Lower lobe of right lung (tissue), 2 donors: ENCODE measurements at regions not wholly inside any gene's neighbourhood (a gene's known extent, or its start where the extent isn't known, plus 50 kb on each side); places are given as distances from the start of the nearest gene placed in this dataset.
A peak's percentile ranks its signal among the peaks of the same experiment; 100 is the strongest.

Experiments used
- ATAC-seq, 2 donors: fragments of 200-7000 bp; cut with Tn5 transposase; one replicate each; pipeline ENCODE4 v1.9.1; 2020 to 2022; ENCODE audit warnings: mild to moderate bottlenecking in 2 of 2, moderate library complexity in 2 of 2
- DNase-seq: peaks from one replicate; pipeline ENCODE4 v3.0.0-alpha.2; 2020
- H3K27ac ChIP-seq: fragments of 200-600 bp; one replicate; pipeline ENCODE4 v1.8.0; 2022
- H3K27me3 ChIP-seq: fragments of 200-600 bp; one replicate; pipeline ENCODE4 v1.8.0; 2022; ENCODE audit warnings: low read depth
- H3K36me3 ChIP-seq: fragments of 200-600 bp; one replicate; pipeline ENCODE4 v1.8.0; 2022; ENCODE audit warnings: mild to moderate bottlenecking
- H3K4me1 ChIP-seq: fragments of 200-600 bp; one replicate; pipeline ENCODE4 v1.8.0; 2022
- H3K4me3 ChIP-seq: fragments of 200-600 bp; one replicate; pipeline ENCODE4 v1.8.0; 2022; ENCODE audit warnings: mild to moderate bottlenecking
- H3K9me3 ChIP-seq: fragments of 200-600 bp; one replicate; pipeline ENCODE4 v1.8.0; 2022
- intact Hi-C: fragments of 100-400 bp; cut with DNase I; formaldehyde crosslinking; loops from one replicate; pipeline ENCODE4 v1.11.0; 2022
- TF ChIP-seq, protein P1 (sequence below): fragments of 200-600 bp; IDR thresholded peaks from one replicate; pipeline ENCODE4 v1.8.0; 2022; ENCODE audit warnings: antibody characterized with exemption, mild to moderate bottlenecking
- donor health status: DM: no; HTN: yes; CAD: no; lungs with severe emphysema.

DNA sequence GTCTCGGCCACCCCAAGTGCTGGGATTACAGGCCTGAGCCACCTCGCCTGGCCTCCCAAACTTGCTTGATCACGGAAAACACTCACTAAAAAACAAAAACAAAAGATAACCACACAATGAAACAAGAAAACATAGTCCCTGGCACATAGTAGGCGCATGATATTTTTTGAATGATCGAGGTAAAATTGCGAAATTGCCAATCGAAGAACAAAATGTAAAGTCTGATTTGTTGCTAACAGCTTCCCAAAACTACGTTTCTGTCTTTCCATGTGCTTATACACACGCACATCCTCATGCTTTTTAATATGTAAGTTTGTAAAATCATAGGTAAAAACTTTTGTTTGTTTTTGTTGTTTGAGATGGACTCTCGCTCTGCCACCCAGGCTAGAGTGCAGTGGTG, 168.5 kb upstream of the SALL4 start:
- no peak for ATAC-seq
- DNase-seq, result no peak
- no peaks in the 10 kb centered on the region for H3K36me3 ChIP-seq
- no peaks in the 10 kb centered on the region for H3K9me3 ChIP-seq
- no peaks in the 10 kb centered on the region for H3K4me1 ChIP-seq
- TF ChIP-seq, protein P1, sequence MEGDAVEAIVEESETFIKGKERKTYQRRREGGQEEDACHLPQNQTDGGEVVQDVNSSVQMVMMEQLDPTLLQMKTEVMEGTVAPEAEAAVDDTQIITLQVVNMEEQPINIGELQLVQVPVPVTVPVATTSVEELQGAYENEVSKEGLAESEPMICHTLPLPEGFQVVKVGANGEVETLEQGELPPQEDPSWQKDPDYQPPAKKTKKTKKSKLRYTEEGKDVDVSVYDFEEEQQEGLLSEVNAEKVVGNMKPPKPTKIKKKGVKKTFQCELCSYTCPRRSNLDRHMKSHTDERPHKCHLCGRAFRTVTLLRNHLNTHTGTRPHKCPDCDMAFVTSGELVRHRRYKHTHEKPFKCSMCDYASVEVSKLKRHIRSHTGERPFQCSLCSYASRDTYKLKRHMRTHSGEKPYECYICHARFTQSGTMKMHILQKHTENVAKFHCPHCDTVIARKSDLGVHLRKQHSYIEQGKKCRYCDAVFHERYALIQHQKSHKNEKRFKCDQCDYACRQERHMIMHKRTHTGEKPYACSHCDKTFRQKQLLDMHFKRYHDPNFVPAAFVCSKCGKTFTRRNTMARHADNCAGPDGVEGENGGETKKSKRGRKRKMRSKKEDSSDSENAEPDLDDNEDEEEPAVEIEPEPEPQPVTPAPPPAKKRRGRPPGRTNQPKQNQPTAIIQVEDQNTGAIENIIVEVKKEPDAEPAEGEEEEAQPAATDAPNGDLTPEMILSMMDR, result no peak
- no peak overlapping the region for H3K4me3 ChIP-seq
- no peak overlapping the region for H3K27ac ChIP-seq
- intact Hi-C loops, result no loop called here
- no peaks in the 10 kb centered on the region for H3K27me3 ChIP-seq

DNA sequence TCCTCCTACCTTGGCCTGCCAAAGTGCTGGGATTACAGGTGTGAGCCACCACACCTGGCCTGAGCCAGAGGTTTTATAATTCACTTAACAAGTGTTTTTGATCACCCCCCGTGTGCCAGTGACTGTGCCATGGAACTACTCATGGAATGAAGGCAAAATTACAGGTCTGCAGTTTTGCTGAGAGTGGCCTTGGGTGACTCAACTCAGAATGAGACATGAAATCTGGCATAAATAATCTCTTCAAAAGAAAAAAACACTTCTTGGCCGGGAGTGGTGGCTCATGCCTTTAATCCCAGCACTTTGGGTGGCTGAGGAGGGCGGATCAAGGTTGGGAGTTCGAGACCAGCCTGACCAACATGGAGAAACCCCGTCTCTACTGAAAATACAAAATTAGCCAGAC, 166.9 kb upstream of the SALL4 start:
- H3K27ac ChIP-seq, result no peak overlapping the region
- no peaks in the 10 kb centered on the region for H3K4me1 ChIP-seq
- no peak for DNase-seq
- no peaks in the 10 kb centered on the region for H3K27me3 ChIP-seq
- H3K4me3 ChIP-seq, result no peak overlapping the region
- TF ChIP-seq, protein P1, result no peak
- H3K9me3 ChIP-seq, result no peaks in the 10 kb centered on the region
- no peak for ATAC-seq
- intact Hi-C loops, result no loop called here
- no peaks in the 10 kb centered on the region for H3K36me3 ChIP-seq

DNA sequence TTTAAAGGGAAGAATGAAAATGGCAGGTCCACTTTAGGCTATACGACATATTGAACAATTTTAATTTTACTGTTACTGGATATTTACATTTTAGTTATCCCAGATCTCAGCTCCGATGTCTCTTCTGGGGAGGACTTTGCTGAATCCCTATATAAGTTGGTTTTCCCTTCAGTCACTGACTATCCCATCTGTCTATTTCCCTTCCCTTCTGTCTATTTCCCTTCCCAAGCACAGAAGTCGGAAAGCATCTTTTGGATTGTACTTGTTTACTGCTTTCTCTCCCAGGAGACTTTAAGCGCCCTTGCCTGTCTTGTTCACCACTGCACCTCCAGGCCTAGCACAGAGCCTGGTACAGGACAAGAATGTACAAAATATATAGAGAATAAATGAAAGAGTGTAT, 165.8 kb upstream of the SALL4 start:
- TF ChIP-seq, protein P1, result no peak
- Histone ChIP-seq H3K9me3 (no peaks in the 10 kb centered on the region), H3K4me3 (no peak overlapping the region), H3K27ac (no peak overlapping the region), H3K27me3 (no peaks in the 10 kb centered on the region), H3K36me3 (no peaks in the 10 kb centered on the region), H3K4me1 (no peaks in the 10 kb centered on the region)
- ATAC-seq, result no peak
- intact Hi-C loops, result no loop called here
- DNase-seq, result no peak

DNA sequence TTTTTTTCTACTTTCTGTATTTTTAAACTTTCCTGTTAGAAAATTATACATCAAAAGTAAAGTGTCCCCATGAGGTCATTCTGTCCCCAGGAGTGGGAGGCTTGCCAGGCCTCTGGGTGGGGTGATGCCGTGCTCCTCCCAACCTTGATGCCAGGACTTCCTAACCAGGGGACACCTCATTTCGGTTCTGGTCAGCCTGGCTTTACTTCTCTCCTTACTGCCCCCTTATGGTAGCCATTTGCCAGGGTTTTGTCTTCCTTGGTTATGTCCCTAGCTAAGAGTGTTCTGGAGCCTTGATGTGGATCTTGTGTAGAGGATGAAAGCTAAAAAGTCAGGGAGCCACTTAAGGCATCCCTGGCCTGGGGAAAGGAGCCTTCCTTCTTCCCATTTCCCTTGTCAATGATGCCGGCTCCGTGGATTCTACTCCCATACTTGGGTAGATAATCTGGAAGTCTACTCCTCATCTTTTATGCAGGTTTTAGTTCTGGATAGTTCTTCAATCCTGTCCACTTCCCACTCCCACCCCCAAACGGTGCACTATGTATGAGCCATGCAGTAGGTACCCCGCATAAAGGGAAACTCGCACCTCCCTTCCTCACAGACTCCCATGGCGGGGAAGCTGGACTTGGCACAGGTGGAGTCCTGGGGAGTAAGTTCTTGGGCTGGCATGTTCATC, 164.1 kb upstream of the SALL4 start:
- Histone ChIP-seq H3K36me3 (no peaks in the 10 kb centered on the region), H3K4me3 (no peak overlapping the region), H3K9me3 (no peaks in the 10 kb centered on the region), H3K27ac (no peak overlapping the region), H3K4me1 (no peaks in the 10 kb centered on the region), H3K27me3 (no peaks in the 10 kb centered on the region)
- ATAC-seq (peak; percentile 77 to 87), DNase-seq (no peak)
- TF ChIP-seq, protein P1, result peak; percentile 59
- intact Hi-C loops, result no loop called here

DNA sequence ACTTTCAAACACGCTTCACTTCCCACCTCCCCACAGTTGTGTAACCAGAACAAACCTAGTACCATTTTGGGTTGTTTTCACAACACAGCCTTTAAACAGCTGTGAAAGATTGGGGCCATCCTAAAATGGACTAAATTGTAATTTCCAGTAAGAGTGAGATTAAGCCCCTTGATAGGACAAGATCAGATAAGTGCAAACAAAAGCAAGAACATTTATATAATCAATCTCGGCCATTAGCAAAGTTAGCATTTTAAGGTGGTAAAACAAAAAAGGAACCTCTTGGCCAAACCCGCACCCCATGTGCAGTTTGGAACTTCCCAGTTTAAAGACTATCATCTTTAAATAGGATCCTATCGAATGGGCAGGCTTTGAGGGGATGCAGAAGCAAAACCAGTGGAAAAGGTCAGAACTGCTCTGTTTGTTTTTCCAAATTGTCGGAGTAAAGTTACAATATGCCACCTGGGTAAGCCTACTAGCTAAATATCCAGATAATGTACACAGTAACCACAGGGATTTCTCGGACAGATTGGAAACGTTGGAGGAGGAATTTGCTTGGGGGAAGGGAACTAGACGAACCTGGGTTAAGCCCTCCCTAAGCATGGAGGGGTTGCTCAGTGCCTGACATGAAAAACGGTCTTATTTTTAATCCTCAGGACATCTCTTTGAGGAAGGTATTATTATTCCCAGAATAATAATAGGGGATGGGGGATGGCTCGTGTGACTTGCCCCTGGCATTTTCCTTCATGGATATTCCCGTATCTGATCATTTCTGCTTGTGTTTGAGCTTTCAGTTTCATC, 159.8 kb upstream of the SALL4 start:
- H3K36me3 ChIP-seq, result no peaks in the 10 kb centered on the region
- intact Hi-C loops, result no loop called here
- H3K4me1 ChIP-seq, result no peaks in the 10 kb centered on the region
- TF ChIP-seq, protein P1, result no peak
- H3K27me3 ChIP-seq, result no peaks in the 10 kb centered on the region
- DNase-seq (no peak), ATAC-seq (no peak)
- H3K9me3 ChIP-seq, result no peaks in the 10 kb centered on the region
- H3K27ac ChIP-seq, result no peak overlapping the region
- peak overlapping the region; percentile 31 for H3K4me3 ChIP-seq
